ENCODE measurements at regions not wholly inside any gene's neighbourhood (a gene's known extent, or its start where the extent isn't known, plus 50 kb on each side); places are given as distances from the start of the nearest gene placed in this dataset.

GRCh38 chr12:85616201-85616600 is 220.0 kb downstream of the RASSF9 start:
- TF ChIP-seq CTCF (IDR thresholded peaks at IDR 0.05) (no peak), POLR2A (IDR thresholded peaks at IDR 0.05) (no peak)

Measured in lower leg skin (tissue), 3 donors.